ENCODE measurements at regions not wholly inside any gene's neighbourhood (a gene's known extent, or its start where the extent isn't known, plus 50 kb on each side); places are given as distances from the start of the nearest gene placed in this dataset.

DNA sequence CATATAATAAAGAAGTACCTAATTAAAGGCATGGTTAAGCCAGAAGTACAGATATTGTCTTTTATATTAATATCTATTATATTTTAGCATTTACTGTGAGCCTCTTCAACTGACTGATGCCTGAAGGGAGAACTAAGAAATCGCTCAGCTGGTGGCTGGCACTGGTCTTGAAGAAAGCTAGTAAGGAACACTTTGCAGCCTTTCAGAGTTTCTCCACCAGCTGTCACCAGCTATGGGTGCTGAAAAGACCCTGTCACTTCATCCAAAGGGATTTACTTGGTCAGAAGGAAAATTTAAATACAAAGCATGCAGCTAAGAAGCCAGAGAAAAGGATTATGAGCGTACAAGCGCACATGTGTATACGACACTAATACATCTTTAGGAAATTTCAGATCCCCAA, 525.9 kb downstream of the TMEM182 start:
- TF ChIP-seq, protein P1, sequence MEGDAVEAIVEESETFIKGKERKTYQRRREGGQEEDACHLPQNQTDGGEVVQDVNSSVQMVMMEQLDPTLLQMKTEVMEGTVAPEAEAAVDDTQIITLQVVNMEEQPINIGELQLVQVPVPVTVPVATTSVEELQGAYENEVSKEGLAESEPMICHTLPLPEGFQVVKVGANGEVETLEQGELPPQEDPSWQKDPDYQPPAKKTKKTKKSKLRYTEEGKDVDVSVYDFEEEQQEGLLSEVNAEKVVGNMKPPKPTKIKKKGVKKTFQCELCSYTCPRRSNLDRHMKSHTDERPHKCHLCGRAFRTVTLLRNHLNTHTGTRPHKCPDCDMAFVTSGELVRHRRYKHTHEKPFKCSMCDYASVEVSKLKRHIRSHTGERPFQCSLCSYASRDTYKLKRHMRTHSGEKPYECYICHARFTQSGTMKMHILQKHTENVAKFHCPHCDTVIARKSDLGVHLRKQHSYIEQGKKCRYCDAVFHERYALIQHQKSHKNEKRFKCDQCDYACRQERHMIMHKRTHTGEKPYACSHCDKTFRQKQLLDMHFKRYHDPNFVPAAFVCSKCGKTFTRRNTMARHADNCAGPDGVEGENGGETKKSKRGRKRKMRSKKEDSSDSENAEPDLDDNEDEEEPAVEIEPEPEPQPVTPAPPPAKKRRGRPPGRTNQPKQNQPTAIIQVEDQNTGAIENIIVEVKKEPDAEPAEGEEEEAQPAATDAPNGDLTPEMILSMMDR (IDR thresholded peaks at IDR 0.05; ENCODE audit: extremely low read depth in 1 of 2, insufficient read depth in 1 of 2, low read depth in 1 of 2, low read length in 2 of 2) = no peak
- TF ChIP-seq, protein P2, sequence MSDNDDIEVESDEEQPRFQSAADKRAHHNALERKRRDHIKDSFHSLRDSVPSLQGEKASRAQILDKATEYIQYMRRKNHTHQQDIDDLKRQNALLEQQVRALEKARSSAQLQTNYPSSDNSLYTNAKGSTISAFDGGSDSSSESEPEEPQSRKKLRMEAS (IDR thresholded peaks at IDR 0.05; ENCODE audit: insufficient read depth, insufficient read length) = no peak
- no peak for TF ChIP-seq EZH2 (IDR thresholded peaks at IDR 0.05; ENCODE audit: borderline replicate concordance, low read depth, low read length, severe bottlenecking)
- TF ChIP-seq POLR2A (IDR thresholded peaks at IDR 0.05; ENCODE audit: low read depth, low read length) = no peak
- TF ChIP-seq POLR2AphosphoS5 (IDR thresholded peaks at IDR 0.05; ENCODE audit: insufficient read depth, low read depth, low read length) = no peak
- no peak for TF ChIP-seq GATA2 (IDR thresholded peaks at IDR 0.05; ENCODE audit: insufficient read depth, insufficient read length, low read depth, low read length)
- no peak for TF ChIP-seq MYC (IDR thresholded peaks at IDR 0.05; ENCODE audit: low read depth, low read length)
- TF ChIP-seq JUN (IDR thresholded peaks at IDR 0.05; ENCODE audit: borderline replicate concordance, insufficient read depth, insufficient read length, low read depth) = no peak
- TF ChIP-seq FOS (IDR thresholded peaks at IDR 0.05; ENCODE audit: borderline replicate concordance, insufficient read depth, low read length) = no peak

Data from endothelial cell of umbilical vein (primary cell).